22Rv1 (cell line): ENCODE measurements at regions not wholly inside any gene's neighbourhood (a gene's known extent, or its start where the extent isn't known, plus 50 kb on each side); places are given as distances from the start of the nearest gene placed in this dataset.

ENCODE experiments used
- ZFX ChIP-seq: fragments of 450-650 bp; IDR thresholded peaks from 2 replicates; pipeline ENCODE4 v1.6.1; 2017; ENCODE audit warnings: antibody characterized with exemption, borderline replicate concordance
- TF ChIP-seq, protein P1 (sequence below): fragments of 450-650 bp; IDR thresholded peaks from 2 replicates; pipeline ENCODE4 v1.5.1; 2017; ENCODE audit warnings: mild to moderate bottlenecking

- TF ChIP-seq, protein P1, sequence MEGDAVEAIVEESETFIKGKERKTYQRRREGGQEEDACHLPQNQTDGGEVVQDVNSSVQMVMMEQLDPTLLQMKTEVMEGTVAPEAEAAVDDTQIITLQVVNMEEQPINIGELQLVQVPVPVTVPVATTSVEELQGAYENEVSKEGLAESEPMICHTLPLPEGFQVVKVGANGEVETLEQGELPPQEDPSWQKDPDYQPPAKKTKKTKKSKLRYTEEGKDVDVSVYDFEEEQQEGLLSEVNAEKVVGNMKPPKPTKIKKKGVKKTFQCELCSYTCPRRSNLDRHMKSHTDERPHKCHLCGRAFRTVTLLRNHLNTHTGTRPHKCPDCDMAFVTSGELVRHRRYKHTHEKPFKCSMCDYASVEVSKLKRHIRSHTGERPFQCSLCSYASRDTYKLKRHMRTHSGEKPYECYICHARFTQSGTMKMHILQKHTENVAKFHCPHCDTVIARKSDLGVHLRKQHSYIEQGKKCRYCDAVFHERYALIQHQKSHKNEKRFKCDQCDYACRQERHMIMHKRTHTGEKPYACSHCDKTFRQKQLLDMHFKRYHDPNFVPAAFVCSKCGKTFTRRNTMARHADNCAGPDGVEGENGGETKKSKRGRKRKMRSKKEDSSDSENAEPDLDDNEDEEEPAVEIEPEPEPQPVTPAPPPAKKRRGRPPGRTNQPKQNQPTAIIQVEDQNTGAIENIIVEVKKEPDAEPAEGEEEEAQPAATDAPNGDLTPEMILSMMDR = no peak
- TF ChIP-seq ZFX = no peak
Observed at GRCh38 chr12:132407992-132408391, 78.6 kb upstream of the GALNT9 start.
